HEK293T (cell line): ENCODE measurements at regions not wholly inside any gene's neighbourhood (a gene's known extent, or its start where the extent isn't known, plus 50 kb on each side); places are given as distances from the start of the nearest gene placed in this dataset.

Experiments
- BHLHE40 ChIP-seq: fragments of 450-650 bp; IDR thresholded peaks from 2 replicates; pipeline ENCODE4 v1.6.1; 2016; ENCODE audit warnings: mild to moderate bottlenecking, moderate library complexity, borderline replicate concordance
- ELF4 ChIP-seq: fragments of 450-650 bp; IDR thresholded peaks from 2 replicates; pipeline ENCODE4 v1.6.1; 2017; ENCODE audit warnings: antibody characterized with exemption
- FOXA1 ChIP-seq: fragments of 450-650 bp; IDR thresholded peaks from 2 replicates; pipeline ENCODE4 v1.6.1; 2016; ENCODE audit warnings: mild to moderate bottlenecking
- FOXK2 ChIP-seq: fragments of 450-650 bp; IDR thresholded peaks from 2 replicates; pipeline ENCODE4 v1.6.1; 2016; ENCODE audit warnings: mild to moderate bottlenecking
- FOXM1 ChIP-seq: fragments of 450-650 bp; IDR thresholded peaks from 2 replicates; pipeline ENCODE4 v1.6.1; 2017; ENCODE audit warnings: mild to moderate bottlenecking, borderline replicate concordance
- HDGF ChIP-seq: fragments of 450-650 bp; IDR thresholded peaks from 2 replicates; pipeline ENCODE4 v1.6.1; 2017; ENCODE audit warnings: antibody characterized with exemption, borderline replicate concordance
- L3MBTL2 ChIP-seq: fragments of 450-650 bp; conservative IDR thresholded peaks from 2 replicates; pipeline ENCODE4 v1.6.1; 2016; ENCODE audit warnings: mild to moderate bottlenecking
- LEF1 ChIP-seq: fragments of 450-650 bp; IDR thresholded peaks from 2 replicates; pipeline ENCODE4 v1.6.1; 2017; ENCODE audit warnings: mild to moderate bottlenecking, borderline replicate concordance
- NFRKB ChIP-seq: fragments of 450-650 bp; IDR thresholded peaks from 2 replicates; pipeline ENCODE4 v1.6.1; 2016; ENCODE audit warnings: mild to moderate bottlenecking, moderate library complexity
- SP1 ChIP-seq: fragments of 450-650 bp; IDR thresholded peaks from 2 replicates; pipeline ENCODE4 v1.6.1; 2017
- SUZ12 ChIP-seq: fragments of 450-650 bp; IDR thresholded peaks from 2 replicates; pipeline ENCODE4 v1.6.1; 2016; ENCODE audit warnings: mild to moderate bottlenecking
- TARDBP ChIP-seq: fragments of 450-650 bp; IDR thresholded peaks from 2 replicates; pipeline ENCODE4 v1.6.1; 2016
- ZNF384 ChIP-seq: fragments of 450-650 bp; IDR thresholded peaks from 2 replicates; pipeline ENCODE4 v1.6.1; 2016
- TF ChIP-seq, protein P1 (sequence below): fragments of 450-650 bp; IDR thresholded peaks from 2 replicates; pipeline ENCODE4 v1.6.1; 2016

DNA sequence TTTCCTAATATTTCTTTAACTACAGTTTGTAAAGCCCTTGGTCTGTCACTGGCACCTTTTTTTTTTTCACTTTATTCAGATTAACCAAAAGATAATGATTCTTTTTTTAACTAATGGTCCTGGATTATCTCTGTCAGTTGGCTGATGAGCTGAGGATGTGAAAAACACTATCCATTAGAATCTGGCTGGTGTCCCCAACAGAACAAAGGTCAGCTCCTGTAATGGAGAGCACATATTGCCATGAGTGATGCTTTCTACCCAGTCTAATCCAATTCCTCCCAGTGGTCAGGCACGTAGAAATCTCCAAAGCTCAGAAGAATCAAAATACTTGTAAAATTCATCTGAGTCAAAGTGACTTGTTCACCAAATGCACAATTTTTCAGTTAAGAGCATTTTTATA lies 491.7 kb upstream of the PIK3R1 start:
- TF ChIP-seq FOXK2 = no peak
- TF ChIP-seq TARDBP = no peak
- TF ChIP-seq L3MBTL2 = no peak
- no peak for TF ChIP-seq LEF1
- TF ChIP-seq HDGF = no peak
- no peak for TF ChIP-seq FOXM1
- no peak for TF ChIP-seq FOXA1
- TF ChIP-seq SP1 = no peak
- TF ChIP-seq NFRKB = no peak
- no peak for TF ChIP-seq ELF4
- TF ChIP-seq ZNF384 = no peak
- TF ChIP-seq SUZ12 = no peak
- TF ChIP-seq, protein P1, sequence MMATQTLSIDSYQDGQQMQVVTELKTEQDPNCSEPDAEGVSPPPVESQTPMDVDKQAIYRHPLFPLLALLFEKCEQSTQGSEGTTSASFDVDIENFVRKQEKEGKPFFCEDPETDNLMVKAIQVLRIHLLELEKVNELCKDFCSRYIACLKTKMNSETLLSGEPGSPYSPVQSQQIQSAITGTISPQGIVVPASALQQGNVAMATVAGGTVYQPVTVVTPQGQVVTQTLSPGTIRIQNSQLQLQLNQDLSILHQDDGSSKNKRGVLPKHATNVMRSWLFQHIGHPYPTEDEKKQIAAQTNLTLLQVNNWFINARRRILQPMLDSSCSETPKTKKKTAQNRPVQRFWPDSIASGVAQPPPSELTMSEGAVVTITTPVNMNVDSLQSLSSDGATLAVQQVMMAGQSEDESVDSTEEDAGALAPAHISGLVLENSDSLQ = no peak
- no peak for TF ChIP-seq BHLHE40
